DOHH2 (cell line): ENCODE measurements at regions not wholly inside any gene's neighbourhood (a gene's known extent, or its start where the extent isn't known, plus 50 kb on each side); places are given as distances from the start of the nearest gene placed in this dataset.
"Not testable (repeated sequence)": the region's sequence is repeated elsewhere in the genome, so short reads cannot be mapped to it uniquely, and the experiment has no call there.

Source experiments
- H3F3A ChIP-seq: fragments of 200-600 bp; sonication (generic), shearing (Covaris generic); 2 replicates; pipeline ENCODE4 v1.6.0; 2016; ENCODE audit warnings: antibody characterized with exemption, mild to moderate bottlenecking; ENCODE audit not compliant: control insufficient read depth, insufficient read depth
- H3K27ac ChIP-seq: fragments of 200-600 bp; sonication (generic); 2 replicates; pipeline ENCODE4 v1.5.1; 2014; ENCODE audit warnings: low read depth, mild to moderate bottlenecking, low read length, moderate library complexity
- H3K27me3 ChIP-seq: fragments of 200-600 bp; sonication (generic); 2 replicates; pipeline ENCODE4 v1.6.1; 2014; ENCODE audit warnings: mild to moderate bottlenecking, low read length, mixed read lengths; ENCODE audit not compliant: control insufficient read depth
- H3K36me3 ChIP-seq: fragments of 200-600 bp; sonication (generic); 2 replicates; pipeline ENCODE4 v1.6.1; 2014; ENCODE audit warnings: mild to moderate bottlenecking, low read length, moderate library complexity, mixed read lengths; ENCODE audit not compliant: control insufficient read depth
- H3K4me1 ChIP-seq: fragments of 200-600 bp; sonication (generic); 2 replicates; pipeline ENCODE4 v1.6.1; 2014; ENCODE audit warnings: mild to moderate bottlenecking, low read length, mixed read lengths; ENCODE audit not compliant: control insufficient read depth
- H3K4me2 ChIP-seq: fragments of 200-600 bp; sonication (generic); 2 replicates; pipeline ENCODE4 v1.6.0; 2014; ENCODE audit warnings: mild to moderate bottlenecking, low read length, moderate library complexity
- H3K4me3 ChIP-seq: fragments of 200-600 bp; sonication (generic); 2 replicates; pipeline ENCODE4 v1.5.1; 2014; ENCODE audit warnings: mild to moderate bottlenecking, low read length, mixed read lengths
- H3K79me2 ChIP-seq: fragments of 200-600 bp; sonication (generic); 2 replicates; pipeline ENCODE4 v1.6.1; 2014; ENCODE audit warnings: mild to moderate bottlenecking, low read length, mixed read lengths; ENCODE audit not compliant: control insufficient read depth
- H3K9me2 ChIP-seq: fragments of 200-600 bp; sonication (generic); replicated peaks from 2 replicates; pipeline ENCODE4 v1.6.1; 2014; ENCODE audit warnings: mild to moderate bottlenecking, low read length, mixed read lengths; ENCODE audit not compliant: control insufficient read depth
- H3K9me3 ChIP-seq: fragments of 200-600 bp; sonication (generic); 2 replicates; pipeline ENCODE4 v1.6.1; 2014; ENCODE audit warnings: antibody characterized with exemption, low read length, mixed read lengths; ENCODE audit not compliant: control insufficient read depth, insufficient read depth
- H4K20me1 ChIP-seq: fragments of 200-600 bp; sonication (generic); 2 replicates; pipeline ENCODE4 v1.6.0; 2014; ENCODE audit warnings: low read depth, mild to moderate bottlenecking, antibody characterized with exemption, low read length, moderate library complexity; ENCODE audit not compliant: control insufficient read depth, insufficient read depth
- EZH2phosphoT487 ChIP-seq: fragments of 200-600 bp; sonication (generic); IDR thresholded peaks from 2 replicates; pipeline ENCODE4 v1.6.1; 2017; ENCODE audit warnings: borderline replicate concordance, mild to moderate bottlenecking, antibody characterized with exemption, low read length, moderate library complexity, mixed read lengths
- TF ChIP-seq, protein P1 (sequence below): fragments of 200-600 bp; sonication (generic); IDR thresholded peaks from one replicate; pipeline ENCODE4 v1.5.1; 2014; ENCODE audit warnings: antibody characterized with exemption, mild to moderate bottlenecking, low read depth, low read length; ENCODE audit not compliant: poor library complexity, severe bottlenecking

DNA sequence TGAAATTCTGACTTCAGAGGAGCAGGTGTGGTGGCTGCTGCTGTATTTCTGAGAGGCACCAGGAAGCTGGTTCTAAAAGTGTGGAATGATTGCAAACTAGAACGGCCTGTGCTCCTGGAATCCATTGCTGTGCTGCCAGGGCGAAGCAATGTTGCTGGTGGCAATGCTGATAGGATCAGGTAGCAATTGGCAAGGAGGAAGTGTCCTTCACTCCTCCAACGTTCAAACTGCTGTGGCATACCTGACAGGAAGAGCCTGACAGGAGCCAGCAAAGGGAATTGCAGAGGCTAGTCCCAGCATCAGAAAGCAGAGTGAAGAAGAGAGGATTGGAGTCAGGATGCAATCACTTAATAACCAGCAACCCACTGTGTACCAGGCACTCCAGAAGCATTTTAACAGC is 118.2 kb downstream of the FAR1 start:
- Histone ChIP-seq H3K4me3 (no peak overlapping the region), H3K9me2 (no peaks in the 10 kb centered on the region; the same call in 1 of the 2 replicates), H3K27me3 (peaks cover 3% of the 10 kb centered on the region; the same call in 1 of the 2 replicates), H3K4me1 (no peaks in the 10 kb centered on the region), H3K27ac (no peak overlapping the region), H3F3A (no peaks in the 10 kb centered on the region), H4K20me1 (no peaks in the 10 kb centered on the region), H3K4me2 (no peak overlapping the region), H3K79me2 (no peaks in the 10 kb centered on the region), H3K36me3 (no peaks in the 10 kb centered on the region), H3K9me3 (no peaks in the 10 kb centered on the region)
- no peak for TF ChIP-seq EZH2phosphoT487
- TF ChIP-seq, protein P1, sequence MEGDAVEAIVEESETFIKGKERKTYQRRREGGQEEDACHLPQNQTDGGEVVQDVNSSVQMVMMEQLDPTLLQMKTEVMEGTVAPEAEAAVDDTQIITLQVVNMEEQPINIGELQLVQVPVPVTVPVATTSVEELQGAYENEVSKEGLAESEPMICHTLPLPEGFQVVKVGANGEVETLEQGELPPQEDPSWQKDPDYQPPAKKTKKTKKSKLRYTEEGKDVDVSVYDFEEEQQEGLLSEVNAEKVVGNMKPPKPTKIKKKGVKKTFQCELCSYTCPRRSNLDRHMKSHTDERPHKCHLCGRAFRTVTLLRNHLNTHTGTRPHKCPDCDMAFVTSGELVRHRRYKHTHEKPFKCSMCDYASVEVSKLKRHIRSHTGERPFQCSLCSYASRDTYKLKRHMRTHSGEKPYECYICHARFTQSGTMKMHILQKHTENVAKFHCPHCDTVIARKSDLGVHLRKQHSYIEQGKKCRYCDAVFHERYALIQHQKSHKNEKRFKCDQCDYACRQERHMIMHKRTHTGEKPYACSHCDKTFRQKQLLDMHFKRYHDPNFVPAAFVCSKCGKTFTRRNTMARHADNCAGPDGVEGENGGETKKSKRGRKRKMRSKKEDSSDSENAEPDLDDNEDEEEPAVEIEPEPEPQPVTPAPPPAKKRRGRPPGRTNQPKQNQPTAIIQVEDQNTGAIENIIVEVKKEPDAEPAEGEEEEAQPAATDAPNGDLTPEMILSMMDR = no peak

DNA sequence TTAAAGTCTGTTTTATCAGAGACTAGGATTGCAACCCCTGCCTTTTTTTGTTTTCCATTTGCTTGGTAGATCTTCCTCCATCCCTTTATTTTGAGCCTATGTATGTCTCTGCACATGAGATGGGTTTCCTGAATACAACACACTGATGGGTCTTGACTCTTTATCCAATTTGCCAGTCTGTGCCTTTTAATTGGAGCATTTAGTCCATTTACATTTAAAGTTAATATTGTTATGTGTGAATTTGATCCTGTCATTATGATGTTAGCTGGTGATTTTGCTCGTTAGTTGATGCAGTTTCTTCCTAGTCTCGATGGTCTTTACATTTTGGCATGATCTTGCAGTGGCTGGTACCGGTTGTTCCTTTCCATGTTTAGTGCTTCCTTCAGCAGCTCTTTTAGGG is 129.1 kb downstream of the FAR1 start:
- H3K4me3 ChIP-seq, H3K27ac ChIP-seq, H4K20me1 ChIP-seq, H3K4me2 ChIP-seq, H3K36me3 ChIP-seq, H3K27me3 ChIP-seq, H3K9me3 ChIP-seq, H3K79me2 ChIP-seq, H3F3A ChIP-seq, H3K9me2 ChIP-seq, H3K4me1 ChIP-seq: not testable (repeated sequence)

DNA sequence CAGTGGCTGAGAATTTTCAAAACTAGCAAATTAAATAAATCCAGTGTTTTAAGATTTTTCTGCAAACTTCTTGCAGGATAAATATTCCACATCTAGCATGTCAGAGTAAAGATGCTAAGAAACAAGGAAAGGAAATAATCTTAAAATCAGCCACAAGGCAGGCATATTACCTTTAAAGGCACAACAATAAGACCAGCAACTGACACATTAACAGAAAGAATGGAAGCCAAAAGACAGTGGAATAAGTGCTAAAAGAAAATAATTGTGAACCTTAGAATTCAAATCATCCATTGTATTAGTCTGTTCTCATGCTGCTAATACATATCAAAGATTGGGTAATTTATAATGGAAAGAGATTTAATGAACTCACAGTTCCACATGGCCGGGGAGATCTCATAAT is 132.4 kb downstream of the FAR1 start:
- TF ChIP-seq, protein P1 = no peak
- TF ChIP-seq EZH2phosphoT487 = no peak
- no peak overlapping the region for H3K27ac ChIP-seq
- no peaks in the 10 kb centered on the region for H3K36me3 ChIP-seq
- H3K4me1 ChIP-seq = no peaks in the 10 kb centered on the region
- H3K4me2 ChIP-seq = no peak overlapping the region
- no peaks in the 10 kb centered on the region for H4K20me1 ChIP-seq
- no peak overlapping the region for H3K4me3 ChIP-seq
- H3K9me3 ChIP-seq = no peaks in the 10 kb centered on the region
- no peaks in the 10 kb centered on the region for H3K27me3 ChIP-seq
- H3K79me2 ChIP-seq = no peaks in the 10 kb centered on the region
- no peaks in the 10 kb centered on the region for H3K9me2 ChIP-seq
- H3F3A ChIP-seq = no peaks in the 10 kb centered on the region

DNA sequence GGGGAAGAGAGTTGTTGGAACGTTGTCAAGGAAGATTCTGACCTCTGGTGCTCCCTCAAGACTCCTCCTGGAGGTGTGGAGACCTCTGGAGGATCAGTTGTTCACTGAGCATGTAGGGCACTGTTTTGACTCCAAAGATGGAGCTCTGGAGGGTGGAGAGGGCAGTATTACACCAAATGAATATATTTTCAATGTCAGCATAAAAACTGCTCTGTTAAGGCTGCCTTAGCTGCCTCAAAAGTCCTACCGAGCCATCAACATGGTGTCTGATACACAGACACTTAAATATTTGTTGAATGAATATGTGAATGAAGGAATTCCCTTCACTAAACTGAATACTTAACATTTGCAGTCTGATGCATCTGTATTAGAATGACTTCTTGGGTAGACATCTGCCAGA is 144.2 kb upstream of the SPON1 start:
- Histone ChIP-seq H3K27ac (no peak overlapping the region), H4K20me1 (no peaks in the 10 kb centered on the region), H3K4me2 (no peak overlapping the region), H3K4me1 (no peaks in the 10 kb centered on the region; the same call in 1 of the 2 replicates), H3K27me3 (no peaks in the 10 kb centered on the region), H3K9me3 (no peaks in the 10 kb centered on the region), H3K36me3 (no peaks in the 10 kb centered on the region), H3K4me3 (no peak overlapping the region), H3F3A (no peaks in the 10 kb centered on the region), H3K79me2 (no peaks in the 10 kb centered on the region), H3K9me2 (no peaks in the 10 kb centered on the region)
- no peak for TF ChIP-seq EZH2phosphoT487
- TF ChIP-seq, protein P1 = no peak
